GM23338 (cell line): ENCODE measurements at regions not wholly inside any gene's neighbourhood (a gene's known extent, or its start where the extent isn't known, plus 50 kb on each side); places are given as distances from the start of the nearest gene placed in this dataset.

Experiments used
- ATAC-seq: fragments of 200-7000 bp; cut with Tn5 transposase; 3 replicates; pipeline ENCODE4 v1.9.1; 2020
- DNase-seq: peaks from one replicate; pipeline ENCODE4 v3.0.0-alpha.2; 2015; ENCODE audit warnings: low spot score
- H2AFZ ChIP-seq: fragments of 200-600 bp; sonication (generic); 2 replicates; pipeline ENCODE4 v1.8.0; 2016; ENCODE audit warnings: antibody characterized with exemption, mild to moderate bottlenecking, moderate library complexity
- H3F3A ChIP-seq: fragments of 200-600 bp; sonication (generic); replicated peaks from 2 replicates; pipeline ENCODE4 v1.8.0; 2017; ENCODE audit warnings: antibody characterized with exemption, mixed run types, low read depth
- H3K27ac ChIP-seq: fragments of 200-600 bp; sonication (generic); 2 replicates; pipeline ENCODE4 v1.6.1; 2016; ENCODE audit warnings: low read depth
- H3K27me3 ChIP-seq: fragments of 200-600 bp; sonication (generic); 2 replicates; pipeline ENCODE4 v1.8.0; 2016; ENCODE audit warnings: mild to moderate bottlenecking, mixed run types, moderate library complexity; ENCODE audit not compliant: insufficient read depth
- H3K36me3 ChIP-seq: fragments of 200-600 bp; sonication (generic); 2 replicates; pipeline ENCODE4 v1.8.0; 2016; ENCODE audit warnings: mild to moderate bottlenecking; ENCODE audit not compliant: insufficient read depth
- H3K4me1 ChIP-seq: fragments of 200-600 bp; sonication (generic); 2 replicates; pipeline ENCODE4 v1.8.0; 2016; ENCODE audit warnings: mild to moderate bottlenecking, moderate library complexity; ENCODE audit not compliant: insufficient read depth
- H3K4me2 ChIP-seq: fragments of 200-600 bp; sonication (generic); 2 replicates; pipeline ENCODE4 v1.7.1; 2017; ENCODE audit warnings: mixed run types
- H3K4me3 ChIP-seq: fragments of 200-600 bp; sonication (generic); 2 replicates; pipeline ENCODE4 v1.6.1; 2016; ENCODE audit warnings: mixed run types
- H3K79me2 ChIP-seq: fragments of 200-600 bp; sonication (generic); replicated peaks from 2 replicates; pipeline ENCODE4 v1.8.0; 2017; ENCODE audit warnings: mild to moderate bottlenecking; ENCODE audit not compliant: insufficient read depth
- H3K9me2 ChIP-seq: fragments of 200-600 bp; sonication (generic); 2 replicates; pipeline ENCODE4 v1.8.0; 2017; ENCODE audit not compliant: insufficient read depth
- H4K20me1 ChIP-seq: fragments of 200-600 bp; sonication (generic); replicated peaks from 2 replicates; pipeline ENCODE4 v1.8.0; 2017; ENCODE audit warnings: mild to moderate bottlenecking; ENCODE audit not compliant: insufficient read depth
- H3K27ac Mint-ChIP-seq: 2 replicates; pipeline ENCODE4 v1.8.0; 2020; ENCODE audit warnings: inconsistent platforms, mild to moderate bottlenecking, moderate library complexity, mixed read lengths
- H3K27me3 Mint-ChIP-seq: 3 replicates; pipeline ENCODE4 v1.8.0; 2022; ENCODE audit warnings: low read depth, mild to moderate bottlenecking, moderate library complexity, mixed read lengths, inconsistent platforms; ENCODE audit not compliant: insufficient read depth, poor library complexity
- H3K36me3 Mint-ChIP-seq: 3 replicates; pipeline ENCODE4 v1.8.0; 2021; ENCODE audit warnings: low read depth, mild to moderate bottlenecking, inconsistent platforms, moderate library complexity, mixed read lengths
- H3K4me1 Mint-ChIP-seq: 3 replicates; pipeline ENCODE4 v1.8.0; 2020; ENCODE audit warnings: mild to moderate bottlenecking, inconsistent platforms, mixed read lengths
- H3K4me3 Mint-ChIP-seq: 3 replicates; pipeline ENCODE4 v1.8.0; 2021; ENCODE audit warnings: moderate library complexity, mild to moderate bottlenecking, inconsistent platforms, mixed read lengths
- H3K9me3 Mint-ChIP-seq: 3 replicates; pipeline ENCODE4 v1.8.0; 2020; ENCODE audit warnings: moderate library complexity, mild to moderate bottlenecking, inconsistent platforms, mixed read lengths
- CREB1 ChIP-seq: fragments of 250-450 bp; sonication (Bioruptor Pico); IDR thresholded peaks from 2 replicates; pipeline ENCODE4 v1.5.0; 2020; ENCODE audit warnings: low read depth, mild to moderate bottlenecking, moderate library complexity
- EZH2 ChIP-seq: fragments of 200-600 bp; sonication (generic); IDR thresholded peaks from one replicate; pipeline ENCODE4 v1.8.0; 2017; ENCODE audit warnings: antibody characterized with exemption, mild to moderate bottlenecking, low read depth; ENCODE audit not compliant: unreplicated experiment
- JUNB ChIP-seq: IDR thresholded peaks from one replicate; pipeline ENCODE4 v1.6.1; 2016; ENCODE audit warnings: antibody characterized with exemption; ENCODE audit not compliant: unreplicated experiment
- NANOG ChIP-seq: IDR thresholded peaks from 2 replicates; pipeline ENCODE4 v1.6.1; 2016; ENCODE audit warnings: antibody characterized with exemption, borderline replicate concordance
- POLR2AphosphoS5 ChIP-seq: IDR thresholded peaks from 2 replicates; pipeline ENCODE4 v1.6.1; 2016; ENCODE audit warnings: antibody characterized with exemption, low read depth
- ZNF114 ChIP-seq: fragments of 250-450 bp; sonication (Bioruptor Pico); IDR thresholded peaks from 2 replicates; pipeline ENCODE4 v1.5.0; 2020; ENCODE audit warnings: mild to moderate bottlenecking, moderate library complexity
- TF ChIP-seq, protein P1 (sequence below): fragments of 250-450 bp; sonication (Bioruptor Pico); IDR thresholded peaks from 2 replicates; pipeline ENCODE4 v1.5.0; 2020; ENCODE audit warnings: mild to moderate bottlenecking, moderate library complexity
- TF ChIP-seq, protein P2 (sequence below): IDR thresholded peaks from 2 replicates; pipeline ENCODE4 v1.6.1; 2016; ENCODE audit warnings: antibody characterized with exemption

DNA sequence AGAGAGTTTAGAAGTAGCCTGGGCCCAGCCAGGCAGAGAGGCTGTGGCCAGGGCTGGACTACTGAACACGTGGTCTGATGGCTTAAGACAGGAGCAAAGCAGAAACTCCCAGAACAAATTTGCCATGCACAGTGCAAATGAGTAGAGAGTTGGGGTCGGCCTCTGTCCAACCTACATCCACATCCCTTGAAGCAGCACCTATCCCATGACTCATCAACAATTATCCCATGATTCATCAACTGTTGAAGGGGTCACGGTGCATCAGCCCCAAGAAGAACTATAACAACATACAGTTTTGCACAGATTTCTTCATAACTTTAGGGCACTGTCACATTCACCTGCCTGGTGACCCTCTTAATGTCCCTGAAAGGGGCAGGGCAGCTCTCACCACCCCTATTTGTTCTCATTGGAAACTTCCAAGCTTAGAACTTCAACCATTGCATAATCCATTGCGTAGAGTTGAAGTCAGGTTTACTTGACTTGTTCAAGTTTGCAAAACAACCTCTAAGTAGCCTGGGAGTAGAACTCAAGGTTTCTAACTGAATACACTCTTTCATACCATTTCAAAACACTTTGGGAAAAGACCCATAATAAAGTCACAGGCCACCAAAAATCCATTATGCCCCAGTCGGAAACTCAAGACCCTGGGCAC lies 235.2 kb upstream of the CDH5 start (continued):
- TF ChIP-seq, protein P1, sequence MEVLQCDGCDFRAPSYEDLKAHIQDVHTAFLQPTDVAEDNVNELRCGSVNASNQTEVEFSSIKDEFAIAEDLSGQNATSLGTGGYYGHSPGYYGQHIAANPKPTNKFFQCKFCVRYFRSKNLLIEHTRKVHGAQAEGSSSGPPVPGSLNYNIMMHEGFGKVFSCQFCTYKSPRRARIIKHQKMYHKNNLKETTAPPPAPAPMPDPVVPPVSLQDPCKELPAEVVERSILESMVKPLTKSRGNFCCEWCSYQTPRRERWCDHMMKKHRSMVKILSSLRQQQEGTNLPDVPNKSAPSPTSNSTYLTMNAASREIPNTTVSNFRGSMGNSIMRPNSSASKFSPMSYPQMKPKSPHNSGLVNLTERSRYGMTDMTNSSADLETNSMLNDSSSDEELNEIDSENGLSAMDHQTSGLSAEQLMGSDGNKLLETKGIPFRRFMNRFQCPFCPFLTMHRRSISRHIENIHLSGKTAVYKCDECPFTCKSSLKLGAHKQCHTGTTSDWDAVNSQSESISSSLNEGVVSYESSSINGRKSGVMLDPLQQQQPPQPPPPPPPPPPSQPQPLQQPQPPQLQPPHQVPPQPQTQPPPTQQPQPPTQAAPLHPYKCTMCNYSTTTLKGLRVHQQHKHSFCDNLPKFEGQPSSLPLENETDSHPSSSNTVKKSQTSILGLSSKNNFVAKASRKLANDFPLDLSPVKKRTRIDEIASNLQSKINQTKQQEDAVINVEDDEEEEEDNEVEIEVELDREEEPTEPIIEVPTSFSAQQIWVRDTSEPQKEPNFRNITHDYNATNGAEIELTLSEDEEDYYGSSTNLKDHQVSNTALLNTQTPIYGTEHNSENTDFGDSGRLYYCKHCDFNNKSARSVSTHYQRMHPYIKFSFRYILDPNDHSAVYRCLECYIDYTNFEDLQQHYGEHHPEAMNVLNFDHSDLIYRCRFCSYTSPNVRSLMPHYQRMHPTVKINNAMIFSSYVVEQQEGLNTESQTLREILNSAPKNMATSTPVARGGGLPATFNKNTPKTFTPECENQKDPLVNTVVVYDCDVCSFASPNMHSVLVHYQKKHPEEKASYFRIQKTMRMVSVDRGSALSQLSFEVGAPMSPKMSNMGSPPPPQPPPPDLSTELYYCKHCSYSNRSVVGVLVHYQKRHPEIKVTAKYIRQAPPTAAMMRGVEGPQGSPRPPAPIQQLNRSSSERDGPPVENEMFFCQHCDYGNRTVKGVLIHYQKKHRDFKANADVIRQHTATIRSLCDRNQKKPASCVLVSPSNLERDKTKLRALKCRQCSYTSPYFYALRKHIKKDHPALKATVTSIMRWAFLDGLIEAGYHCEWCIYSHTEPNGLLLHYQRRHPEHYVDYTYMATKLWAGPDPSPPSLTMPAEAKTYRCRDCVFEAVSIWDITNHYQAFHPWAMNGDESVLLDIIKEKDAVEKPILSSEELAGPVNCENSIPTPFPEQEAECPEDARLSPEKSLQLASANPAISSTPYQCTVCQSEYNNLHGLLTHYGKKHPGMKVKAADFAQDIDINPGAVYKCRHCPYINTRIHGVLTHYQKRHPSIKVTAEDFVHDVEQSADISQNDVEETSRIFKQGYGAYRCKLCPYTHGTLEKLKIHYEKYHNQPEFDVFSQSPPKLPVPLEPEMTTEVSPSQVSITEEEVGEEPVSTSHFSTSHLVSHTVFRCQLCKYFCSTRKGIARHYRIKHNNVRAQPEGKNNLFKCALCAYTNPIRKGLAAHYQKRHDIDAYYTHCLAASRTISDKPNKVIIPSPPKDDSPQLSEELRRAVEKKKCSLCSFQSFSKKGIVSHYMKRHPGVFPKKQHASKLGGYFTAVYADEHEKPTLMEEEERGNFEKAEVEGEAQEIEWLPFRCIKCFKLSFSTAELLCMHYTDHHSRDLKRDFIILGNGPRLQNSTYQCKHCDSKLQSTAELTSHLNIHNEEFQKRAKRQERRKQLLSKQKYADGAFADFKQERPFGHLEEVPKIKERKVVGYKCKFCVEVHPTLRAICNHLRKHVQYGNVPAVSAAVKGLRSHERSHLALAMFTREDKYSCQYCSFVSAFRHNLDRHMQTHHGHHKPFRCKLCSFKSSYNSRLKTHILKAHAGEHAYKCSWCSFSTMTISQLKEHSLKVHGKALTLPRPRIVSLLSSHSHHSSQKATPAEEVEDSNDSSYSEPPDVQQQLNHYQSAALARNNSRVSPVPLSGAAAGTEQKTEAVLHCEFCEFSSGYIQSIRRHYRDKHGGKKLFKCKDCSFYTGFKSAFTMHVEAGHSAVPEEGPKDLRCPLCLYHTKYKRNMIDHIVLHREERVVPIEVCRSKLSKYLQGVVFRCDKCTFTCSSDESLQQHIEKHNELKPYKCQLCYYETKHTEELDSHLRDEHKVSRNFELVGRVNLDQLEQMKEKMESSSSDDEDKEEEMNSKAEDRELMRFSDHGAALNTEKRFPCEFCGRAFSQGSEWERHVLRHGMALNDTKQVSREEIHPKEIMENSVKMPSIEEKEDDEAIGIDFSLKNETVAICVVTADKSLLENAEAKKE = no peak
- TF ChIP-seq POLR2AphosphoS5 = no peak
- TF ChIP-seq NANOG = no peak
- no peak for TF ChIP-seq JUNB
- TF ChIP-seq, protein P2, sequence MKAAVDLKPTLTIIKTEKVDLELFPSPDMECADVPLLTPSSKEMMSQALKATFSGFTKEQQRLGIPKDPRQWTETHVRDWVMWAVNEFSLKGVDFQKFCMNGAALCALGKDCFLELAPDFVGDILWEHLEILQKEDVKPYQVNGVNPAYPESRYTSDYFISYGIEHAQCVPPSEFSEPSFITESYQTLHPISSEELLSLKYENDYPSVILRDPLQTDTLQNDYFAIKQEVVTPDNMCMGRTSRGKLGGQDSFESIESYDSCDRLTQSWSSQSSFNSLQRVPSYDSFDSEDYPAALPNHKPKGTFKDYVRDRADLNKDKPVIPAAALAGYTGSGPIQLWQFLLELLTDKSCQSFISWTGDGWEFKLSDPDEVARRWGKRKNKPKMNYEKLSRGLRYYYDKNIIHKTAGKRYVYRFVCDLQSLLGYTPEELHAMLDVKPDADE = no peak

DNA sequence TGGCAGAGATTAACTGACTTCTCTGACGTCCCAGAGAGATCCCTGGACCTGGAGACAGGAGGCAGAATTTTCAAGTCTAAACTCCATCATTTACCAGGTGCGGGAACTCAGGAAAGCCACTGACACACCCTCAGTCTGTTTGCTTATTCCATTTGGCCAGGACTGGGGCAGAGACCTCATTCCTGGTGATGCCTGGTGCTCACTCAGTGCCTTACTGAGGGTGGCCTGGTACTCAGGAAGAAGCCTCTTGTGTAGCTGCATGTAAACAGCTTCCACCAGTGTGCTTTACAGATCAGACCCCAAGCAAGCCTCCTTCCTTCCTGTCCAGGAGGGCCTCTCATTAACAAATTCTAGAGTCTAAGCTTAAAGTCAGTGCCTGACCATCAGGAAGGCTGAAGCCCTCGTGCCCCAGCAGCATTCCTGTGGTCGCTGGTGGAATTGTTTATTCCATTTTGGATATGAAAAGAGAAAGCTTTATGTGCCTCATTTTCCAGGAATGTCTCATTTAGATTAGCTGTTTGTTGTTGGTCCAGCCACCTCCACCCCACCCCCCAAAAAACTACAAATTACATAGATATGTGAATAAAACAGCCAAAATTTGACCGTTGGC lies 236.1 kb upstream of the CDH5 start:
- peaks cover 30% of the 10 kb centered on the region for H3K4me1 Mint-ChIP-seq
- Histone ChIP-seq H3K79me2 (no peaks in the 10 kb centered on the region), H3K36me3 (no peaks in the 10 kb centered on the region), H3K4me3 (no peak overlapping the region), H3K27ac (no peak overlapping the region), H3K9me2 (no peaks in the 10 kb centered on the region; the same call in 1 of the 2 replicates), H2AFZ (peak overlapping the region; percentile 64), H3K27me3 (0 out of 2 replicates have a peak, but pooled peaks cover 2% of the 10 kb centered on the region), H4K20me1 (no peaks in the 10 kb centered on the region), H3F3A (no peaks in the 10 kb centered on the region), H3K4me1 (peaks cover 21% of the 10 kb centered on the region), H3K4me2 (no peak overlapping the region)
- no peak overlapping the region for H3K27ac Mint-ChIP-seq
- H3K27me3 Mint-ChIP-seq = peaks cover 5% of the 10 kb centered on the region
- H3K9me3 Mint-ChIP-seq = peaks cover 2% of the 10 kb centered on the region; the same call in 2 of the 3 replicates
- H3K36me3 Mint-ChIP-seq = no peaks in the 10 kb centered on the region
- DNase-seq (no peak), ATAC-seq (no peak; the same call in 2 of the 3 replicates)
- H3K4me3 Mint-ChIP-seq = no peak overlapping the region
- TF ChIP-seq EZH2 (no peak), CREB1 (CRISPR knock-in tag) (no peak), ZNF114 (CRISPR knock-in tag) (no peak)
- TF ChIP-seq, protein P1 = no peak
